ENCODE measurements at regions not wholly inside any gene's neighbourhood (a gene's known extent, or its start where the extent isn't known, plus 50 kb on each side); places are given as distances from the start of the nearest gene placed in this dataset.

- in situ Hi-C loops (cut with HindIII; ENCODE audit: low pct_unique_long_range_greater_than_20kb, low sequenced_read_pairs) = no loop called here
- DNase-seq (ENCODE audit: low read depth, low spot score) = no peak
These were observed 272.2 kb upstream of the DAB1 start for GRCh38 chr1:57696043-57696442.

- no peak for DNase-seq (ENCODE audit: low read depth, low spot score)
- in situ Hi-C loops (cut with HindIII; ENCODE audit: low pct_unique_long_range_greater_than_20kb, low sequenced_read_pairs) = no loop called here
These were observed 262.4 kb upstream of the DAB1 start for GRCh38 chr1:57686306-57686705.

- in situ Hi-C loops (cut with HindIII; ENCODE audit: low pct_unique_long_range_greater_than_20kb, low sequenced_read_pairs) = no loop called here
These were observed 259.4 kb upstream of the DAB1 start for GRCh38 chr1:57683037-57683942.

GRCh38 chr1:57678138-57678537, 254.3 kb upstream of the DAB1 start:
- no peak for DNase-seq (ENCODE audit: low read depth, low spot score)
- in situ Hi-C loops (cut with HindIII; ENCODE audit: low pct_unique_long_range_greater_than_20kb, low sequenced_read_pairs) = no loop called here

More at GRCh38 chr1:57683037-57683942, 259.4 kb upstream of the DAB1 start:
- no peak for DNase-seq (ENCODE audit: low read depth, low spot score)

GRCh38 chr1:57675776-57676175, 251.9 kb upstream of the DAB1 start:
- no peak for DNase-seq (ENCODE audit: low read depth, low spot score)
- in situ Hi-C loops (cut with HindIII; ENCODE audit: low pct_unique_long_range_greater_than_20kb, low sequenced_read_pairs) = no loop called here

- in situ Hi-C loops (cut with HindIII; ENCODE audit: low pct_unique_long_range_greater_than_20kb, low sequenced_read_pairs) = no loop called here
- DNase-seq (ENCODE audit: low read depth, low spot score) = no peak
These were observed 250.9 kb upstream of the DAB1 start for GRCh38 chr1:57674801-57675200.

- no peak for DNase-seq (ENCODE audit: low read depth, low spot score)
- in situ Hi-C loops (cut with HindIII; ENCODE audit: low pct_unique_long_range_greater_than_20kb, low sequenced_read_pairs) = no loop called here
These were observed 248.7 kb upstream of the DAB1 start for GRCh38 chr1:57672346-57673140.

- in situ Hi-C loops (cut with HindIII; ENCODE audit: low pct_unique_long_range_greater_than_20kb, low sequenced_read_pairs) = no loop called here
- no peak for DNase-seq (ENCODE audit: low read depth, low spot score)
These were observed 247.9 kb upstream of the DAB1 start for GRCh38 chr1:57671750-57672149.

- DNase-seq (ENCODE audit: low read depth, low spot score) = no peak
- in situ Hi-C loops (cut with HindIII; ENCODE audit: low pct_unique_long_range_greater_than_20kb, low sequenced_read_pairs) = no loop called here
These were observed 235.9 kb upstream of the DAB1 start for GRCh38 chr1:57659804-57660203.

- DNase-seq (ENCODE audit: low read depth, low spot score) = no peak
- in situ Hi-C loops (cut with HindIII; ENCODE audit: low pct_unique_long_range_greater_than_20kb, low sequenced_read_pairs) = no loop called here
These were observed 231.3 kb upstream of the DAB1 start for GRCh38 chr1:57655161-57655560.

- no peak for DNase-seq (ENCODE audit: low read depth, low spot score)
- in situ Hi-C loops (cut with HindIII; ENCODE audit: low pct_unique_long_range_greater_than_20kb, low sequenced_read_pairs) = no loop called here
These were observed 220.8 kb upstream of the DAB1 start for GRCh38 chr1:57644667-57645066.

GRCh38 chr1:57638239-57638638, 214.4 kb upstream of the DAB1 start:
- no peak for DNase-seq (ENCODE audit: low read depth, low spot score)

GRCh38 chr1:57637155-57637554, 213.3 kb upstream of the DAB1 start:
- in situ Hi-C loops (cut with HindIII; ENCODE audit: low pct_unique_long_range_greater_than_20kb, low sequenced_read_pairs) = no loop called here
- DNase-seq (ENCODE audit: low read depth, low spot score) = no peak

More at GRCh38 chr1:57638239-57638638, 214.4 kb upstream of the DAB1 start:
- in situ Hi-C loops (cut with HindIII; ENCODE audit: low pct_unique_long_range_greater_than_20kb, low sequenced_read_pairs) = no loop called here

- DNase-seq (ENCODE audit: low read depth, low spot score) = no peak
- in situ Hi-C loops (cut with HindIII; ENCODE audit: low pct_unique_long_range_greater_than_20kb, low sequenced_read_pairs) = no loop called here
These were observed 210.0 kb upstream of the DAB1 start for GRCh38 chr1:57633881-57634280.

GRCh38 chr1:57633056-57633455, 209.2 kb upstream of the DAB1 start:
- in situ Hi-C loops (cut with HindIII; ENCODE audit: low pct_unique_long_range_greater_than_20kb, low sequenced_read_pairs) = no loop called here
- DNase-seq (ENCODE audit: low read depth, low spot score) = no peak

- in situ Hi-C loops (cut with HindIII; ENCODE audit: low pct_unique_long_range_greater_than_20kb, low sequenced_read_pairs) = no loop called here
- no peak for DNase-seq (ENCODE audit: low read depth, low spot score)
These were observed 208.5 kb upstream of the DAB1 start for GRCh38 chr1:57632401-57632800.

GRCh38 chr1:57627612-57628011, 203.8 kb upstream of the DAB1 start:
- DNase-seq (ENCODE audit: low read depth, low spot score) = no peak
- in situ Hi-C loops (cut with HindIII; ENCODE audit: low pct_unique_long_range_greater_than_20kb, low sequenced_read_pairs) = no loop called here

GRCh38 chr1:57623791-57624538, 200.1 kb upstream of the DAB1 start:
- no peak for DNase-seq (ENCODE audit: low read depth, low spot score)
- in situ Hi-C loops (cut with HindIII; ENCODE audit: low pct_unique_long_range_greater_than_20kb, low sequenced_read_pairs) = no loop called here
